RWPE1 (cell line): ENCODE measurements at regions not wholly inside any gene's neighbourhood (a gene's known extent, or its start where the extent isn't known, plus 50 kb on each side); places are given as distances from the start of the nearest gene placed in this dataset.

Experiments
- CTCF ChIA-PET: fragments of 350-600 bp; sonication (Branson Sonifier 250); formaldehyde crosslinking; extraction: SDS; loops from one replicate; lab custom pipeline; 2021; lab: Yijun Ruan, JAX
- POLR2A ChIA-PET: fragments of 400-600 bp; formaldehyde crosslinking; extraction: SDS; loops from one replicate; lab custom pipeline; 2020; ENCODE audit warnings: antibody characterized with exemption; ENCODE audit not compliant: low non-redundant PET; lab: Yijun Ruan, JAX
- DNase-seq: peaks from one replicate; pipeline ENCODE4 v3.0.0; 2012; ENCODE audit warnings: low spot score
- H3K27ac ChIP-seq: fragments of 450-650 bp; 2 replicates; pipeline ENCODE4 v1.5.1; 2017
- CTCF ChIP-seq: fragments of 450-650 bp; conservative IDR thresholded peaks from 2 replicates; pipeline ENCODE4 v1.5.1; 2017; ENCODE audit warnings: low read depth, mild to moderate bottlenecking

GRCh38 chr18:51540562-51540961, 343.1 kb upstream of the MEX3C start:
- no peak for DNase-seq
- no peak for TF ChIP-seq CTCF
- H3K27ac ChIP-seq, result no peak overlapping the region
- ChIA-PET CTCF (no interaction called here), POLR2A (no interaction called here)

- ChIA-PET CTCF (no interaction called here), POLR2A (no interaction called here)
- TF ChIP-seq CTCF, result no peak
- DNase-seq, result no peak
- H3K27ac ChIP-seq, result no peak overlapping the region
Measured at GRCh38 chr18:51541230-51541629, 343.7 kb upstream of the MEX3C start.

GRCh38 chr18:51543658-51544155, 346.2 kb upstream of the MEX3C start:
- CTCF ChIA-PET, result no interaction called here
- no peak overlapping the region for H3K27ac ChIP-seq
- no peak for TF ChIP-seq CTCF
- POLR2A ChIA-PET, result no interaction called here
- DNase-seq, result no peak

GRCh38 chr18:51545446-51545845, 348.0 kb upstream of the MEX3C start:
- CTCF ChIA-PET, result no interaction called here
- no peak for DNase-seq
- TF ChIP-seq CTCF, result no peak

GRCh38 chr18:51559198-51559901, 361.9 kb upstream of the MEX3C start:
- POLR2A ChIA-PET, result no interaction called here
- no peak overlapping the region for H3K27ac ChIP-seq
- no peak for TF ChIP-seq CTCF
- CTCF ChIA-PET, result no interaction called here
- DNase-seq, result no peak

More at GRCh38 chr18:51545446-51545845, 348.0 kb upstream of the MEX3C start:
- POLR2A ChIA-PET, result interaction anchor here (0.7 kb wide), 1 partner anchor 438 kb away, joined by 6 read pairs; no protein-coding TSS in a partner anchor
- no peak overlapping the region for H3K27ac ChIP-seq

- ChIA-PET CTCF (no interaction called here), POLR2A (no interaction called here)
- TF ChIP-seq CTCF, result no peak
- H3K27ac ChIP-seq, result no peak overlapping the region
- no peak for DNase-seq
Measured at GRCh38 chr18:51559902-51560287, 362.4 kb upstream of the MEX3C start.
